NT2/D1 (cell line): ENCODE measurements at regions not wholly inside any gene's neighbourhood (a gene's known extent, or its start where the extent isn't known, plus 50 kb on each side); places are given as distances from the start of the nearest gene placed in this dataset.

Experiments used
- SUZ12 ChIP-seq: IDR thresholded peaks from 2 replicates; pipeline ENCODE4 v1.6.1; 2011; ENCODE audit not compliant: insufficient read length, insufficient read depth; ENCODE audit errors: extremely low read depth
- YY1 ChIP-seq: IDR thresholded peaks from 2 replicates; pipeline ENCODE4 v1.6.1; 2011; ENCODE audit not compliant: insufficient read length, insufficient read depth
- ZNF274 ChIP-seq: IDR thresholded peaks from 2 replicates; pipeline ENCODE4 v1.6.1; 2011; ENCODE audit warnings: mild to moderate bottlenecking, low read depth, low read length

- TF ChIP-seq SUZ12 (no peak), ZNF274 (no peak), YY1 (no peak)
Measured at GRCh38 chr22:47245786-47246185, 483.3 kb downstream of the TBC1D22A start.
